Adrenal gland (tissue), 5 donors: ENCODE measurements at regions not wholly inside any gene's neighbourhood (a gene's known extent, or its start where the extent isn't known, plus 50 kb on each side); places are given as distances from the start of the nearest gene placed in this dataset.

Experiments used
- CTCF ChIP-seq, 6 experiments: fragments of 450-650 bp in 4 of 6; fragments of 200-600 bp in 2 of 6; sonication (generic) in 1 of 6; IDR thresholded peaks; 1 replicate in 5 of 6; 2 replicates in 1 of 6; pipeline versions ENCODE4 v1.5.1 to v1.8.0; 2016 to 2021; ENCODE audit warnings: antibody characterized with exemption in 6 of 6, mild to moderate bottlenecking in 2 of 6, moderate library complexity in 1 of 6
- POLR2A ChIP-seq, 2 donors: fragments of 450-650 bp; IDR thresholded peaks; one replicate each; pipeline ENCODE4 v1.6.1; 2017; ENCODE audit warnings: antibody characterized with exemption in 2 of 2, mild to moderate bottlenecking in 2 of 2, moderate library complexity in 1 of 2
- donor health status: DM: no; HTN: no; CAD: no.

- TF ChIP-seq CTCF (IDR thresholded peaks at IDR 0.05), result no peak
- no peak for TF ChIP-seq POLR2A (IDR thresholded peaks at IDR 0.05)
These were observed 258.6 kb downstream of the CXCL12 start for GRCh38 chr10:44126291-44126717.
